ENCODE measurements at regions not wholly inside any gene's neighbourhood (a gene's known extent, or its start where the extent isn't known, plus 50 kb on each side); places are given as distances from the start of the nearest gene placed in this dataset.

GRCh38 chr2:82538590-82539279 is 1920.3 kb downstream of the SUCLG1 start:
- no peaks in the 10 kb centered on the region for H3K4me1 ChIP-seq (ENCODE audit: control insufficient read depth in 2 of 3, insufficient read depth in 2 of 3, low read depth in 1 of 3, low read length in 3 of 3)
- FAIRE-seq = no peak
- intact Hi-C loops (cut with DNase I) = no loop called here

GRCh38 chr2:82528288-82528687 is 1930.8 kb downstream of the SUCLG1 start:
- Histone ChIP-seq H3K27me3 (ENCODE audit: control insufficient read depth, insufficient read depth, low read length) (no peaks in the 10 kb centered on the region), H3K4me1 (ENCODE audit: control insufficient read depth in 2 of 3, insufficient read depth in 2 of 3, low read depth in 1 of 3, low read length in 3 of 3) (no peaks in the 10 kb centered on the region), H3K9me3 (ENCODE audit: control insufficient read depth in 2 of 3, insufficient read depth in 1 of 3, low read length in 3 of 3) (no peaks in the 10 kb centered on the region), H3K27ac (ENCODE audit: low read depth in 2 of 2, low read length in 2 of 2) (no peak overlapping the region), H3K36me3 (ENCODE audit: control insufficient read depth in 2 of 3, insufficient read depth in 3 of 3, low read length in 3 of 3) (no peaks in the 10 kb centered on the region), H3K4me3 (ENCODE audit: low read length in 3 of 3) (no peak overlapping the region), H3K9ac (ENCODE audit: low read length in 3 of 3) (no peak overlapping the region)
- FAIRE-seq (no peak), DNase-seq (peak in 1 of 5 donors; percentile 4)
- intact Hi-C loops (cut with DNase I) = no loop called here
- TF ChIP-seq, protein P1, sequence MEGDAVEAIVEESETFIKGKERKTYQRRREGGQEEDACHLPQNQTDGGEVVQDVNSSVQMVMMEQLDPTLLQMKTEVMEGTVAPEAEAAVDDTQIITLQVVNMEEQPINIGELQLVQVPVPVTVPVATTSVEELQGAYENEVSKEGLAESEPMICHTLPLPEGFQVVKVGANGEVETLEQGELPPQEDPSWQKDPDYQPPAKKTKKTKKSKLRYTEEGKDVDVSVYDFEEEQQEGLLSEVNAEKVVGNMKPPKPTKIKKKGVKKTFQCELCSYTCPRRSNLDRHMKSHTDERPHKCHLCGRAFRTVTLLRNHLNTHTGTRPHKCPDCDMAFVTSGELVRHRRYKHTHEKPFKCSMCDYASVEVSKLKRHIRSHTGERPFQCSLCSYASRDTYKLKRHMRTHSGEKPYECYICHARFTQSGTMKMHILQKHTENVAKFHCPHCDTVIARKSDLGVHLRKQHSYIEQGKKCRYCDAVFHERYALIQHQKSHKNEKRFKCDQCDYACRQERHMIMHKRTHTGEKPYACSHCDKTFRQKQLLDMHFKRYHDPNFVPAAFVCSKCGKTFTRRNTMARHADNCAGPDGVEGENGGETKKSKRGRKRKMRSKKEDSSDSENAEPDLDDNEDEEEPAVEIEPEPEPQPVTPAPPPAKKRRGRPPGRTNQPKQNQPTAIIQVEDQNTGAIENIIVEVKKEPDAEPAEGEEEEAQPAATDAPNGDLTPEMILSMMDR (IDR thresholded peaks at IDR 0.05; ENCODE audit: borderline replicate concordance, extremely low read depth, insufficient read depth) = no peak

More at GRCh38 chr2:82538590-82539279, 1920.3 kb downstream of the SUCLG1 start:
- H3K27ac ChIP-seq (ENCODE audit: low read depth in 2 of 2, low read length in 2 of 2) = no peak overlapping the region
- DNase-seq = no peak
- no peaks in the 10 kb centered on the region for H3K36me3 ChIP-seq (ENCODE audit: control insufficient read depth in 2 of 3, insufficient read depth in 3 of 3, low read length in 3 of 3)
- TF ChIP-seq, protein P1 (IDR thresholded peaks at IDR 0.05; ENCODE audit: borderline replicate concordance, extremely low read depth, insufficient read depth) = no peak
- no peaks in the 10 kb centered on the region for H3K27me3 ChIP-seq (ENCODE audit: control insufficient read depth, insufficient read depth, low read length)
- H3K4me3 ChIP-seq (ENCODE audit: low read length in 3 of 3) = no peak overlapping the region
- no peaks in the 10 kb centered on the region for H3K9me3 ChIP-seq (ENCODE audit: control insufficient read depth in 2 of 3, insufficient read depth in 1 of 3, low read length in 3 of 3)
- H3K9ac ChIP-seq (ENCODE audit: low read length in 3 of 3) = no peak overlapping the region

- DNase-seq (peak in 1 of 5 donors; percentile 9), FAIRE-seq (no peak)
- intact Hi-C loops (cut with DNase I) = no loop called here
- Histone ChIP-seq H3K9ac (ENCODE audit: low read length in 3 of 3) (no peak overlapping the region), H3K27ac (ENCODE audit: low read depth in 2 of 2, low read length in 2 of 2) (no peak overlapping the region), H3K4me1 (ENCODE audit: control insufficient read depth in 2 of 3, insufficient read depth in 2 of 3, low read depth in 1 of 3, low read length in 3 of 3) (no peaks in the 10 kb centered on the region), H3K9me3 (ENCODE audit: control insufficient read depth in 2 of 3, insufficient read depth in 1 of 3, low read length in 3 of 3) (no peaks in the 10 kb centered on the region), H3K36me3 (ENCODE audit: control insufficient read depth in 2 of 3, insufficient read depth in 3 of 3, low read length in 3 of 3) (no peaks in the 10 kb centered on the region), H3K27me3 (ENCODE audit: control insufficient read depth, insufficient read depth, low read length) (no peaks in the 10 kb centered on the region), H3K4me3 (ENCODE audit: low read length in 3 of 3) (no peak overlapping the region)
- TF ChIP-seq, protein P1 (IDR thresholded peaks at IDR 0.05; ENCODE audit: borderline replicate concordance, extremely low read depth, insufficient read depth) = no peak
These were observed 1932.0 kb downstream of the SUCLG1 start for GRCh38 chr2:82527124-82527523.

DNA sequence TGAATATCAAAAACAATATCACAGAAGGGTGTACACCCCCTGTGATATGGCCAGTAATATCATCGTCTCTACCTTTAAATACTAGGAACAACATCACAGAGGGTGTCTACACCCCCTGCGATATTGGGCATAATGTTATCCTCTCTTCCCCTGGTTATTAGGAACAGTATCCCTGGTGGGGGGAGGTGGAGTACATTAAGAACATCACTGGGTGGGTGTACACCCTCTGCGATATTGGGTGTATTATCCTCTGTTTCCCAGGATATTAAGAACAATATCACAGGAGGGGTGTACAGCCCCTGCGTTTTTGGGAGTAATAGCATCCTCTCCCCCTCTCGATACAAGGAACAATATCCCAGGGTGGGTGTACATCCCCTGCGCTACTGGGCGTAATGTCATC is 1932.8 kb downstream of the SUCLG1 start:
- Histone ChIP-seq H3K36me3 (ENCODE audit: control insufficient read depth in 2 of 3, insufficient read depth in 3 of 3, low read length in 3 of 3) (no peaks in the 10 kb centered on the region), H3K4me1 (ENCODE audit: control insufficient read depth in 2 of 3, insufficient read depth in 2 of 3, low read depth in 1 of 3, low read length in 3 of 3) (no peaks in the 10 kb centered on the region), H3K9ac (ENCODE audit: low read length in 3 of 3) (no peak overlapping the region), H3K27me3 (ENCODE audit: control insufficient read depth, insufficient read depth, low read length) (no peaks in the 10 kb centered on the region), H3K9me3 (ENCODE audit: control insufficient read depth in 2 of 3, insufficient read depth in 1 of 3, low read length in 3 of 3) (no peaks in the 10 kb centered on the region), H3K27ac (ENCODE audit: low read depth in 2 of 2, low read length in 2 of 2) (no peak overlapping the region), H3K4me3 (ENCODE audit: low read length in 3 of 3) (no peak overlapping the region)
- DNase-seq (no peak), FAIRE-seq (no peak)
- intact Hi-C loops (cut with DNase I) = no loop called here
- TF ChIP-seq, protein P1 (IDR thresholded peaks at IDR 0.05; ENCODE audit: borderline replicate concordance, extremely low read depth, insufficient read depth) = no peak
